Gastrocnemius medialis (tissue), 4 donors: ENCODE measurements at regions not wholly inside any gene's neighbourhood (a gene's known extent, or its start where the extent isn't known, plus 50 kb on each side); places are given as distances from the start of the nearest gene placed in this dataset.

Experiments
- CTCF ChIP-seq, 5 experiments: fragments of 450-650 bp in 3 of 5; fragments of 200-600 bp in 2 of 5; sonication (generic) in 2 of 5; IDR thresholded peaks in 4 of 5; conservative IDR thresholded peaks in 1 of 5; 1 replicate in 4 of 5; 2 replicates in 1 of 5; pipeline ENCODE4 v1.5.1; 2016 to 2019; ENCODE audit warnings: antibody characterized with exemption in 5 of 5, mild to moderate bottlenecking in 3 of 5, moderate library complexity in 3 of 5
- POLR2A ChIP-seq, 2 donors: fragments of 450-650 bp; IDR thresholded peaks; one replicate each; pipeline ENCODE4 v1.6.1; 2017; ENCODE audit warnings: antibody characterized with exemption in 2 of 2, mild to moderate bottlenecking in 2 of 2, moderate library complexity in 2 of 2

GRCh38 chr2:174020926-174021662, 55.9 kb upstream of the SP3 start:
- TF ChIP-seq CTCF (IDR thresholded peaks at IDR 0.05 in 4 of 5, conservative IDR thresholded peaks at IDR 0.05 in 1 of 5) (no peak), POLR2A (IDR thresholded peaks at IDR 0.05) (no peak)
